ENCODE measurements at regions not wholly inside any gene's neighbourhood (a gene's known extent, or its start where the extent isn't known, plus 50 kb on each side); places are given as distances from the start of the nearest gene placed in this dataset.

DNA sequence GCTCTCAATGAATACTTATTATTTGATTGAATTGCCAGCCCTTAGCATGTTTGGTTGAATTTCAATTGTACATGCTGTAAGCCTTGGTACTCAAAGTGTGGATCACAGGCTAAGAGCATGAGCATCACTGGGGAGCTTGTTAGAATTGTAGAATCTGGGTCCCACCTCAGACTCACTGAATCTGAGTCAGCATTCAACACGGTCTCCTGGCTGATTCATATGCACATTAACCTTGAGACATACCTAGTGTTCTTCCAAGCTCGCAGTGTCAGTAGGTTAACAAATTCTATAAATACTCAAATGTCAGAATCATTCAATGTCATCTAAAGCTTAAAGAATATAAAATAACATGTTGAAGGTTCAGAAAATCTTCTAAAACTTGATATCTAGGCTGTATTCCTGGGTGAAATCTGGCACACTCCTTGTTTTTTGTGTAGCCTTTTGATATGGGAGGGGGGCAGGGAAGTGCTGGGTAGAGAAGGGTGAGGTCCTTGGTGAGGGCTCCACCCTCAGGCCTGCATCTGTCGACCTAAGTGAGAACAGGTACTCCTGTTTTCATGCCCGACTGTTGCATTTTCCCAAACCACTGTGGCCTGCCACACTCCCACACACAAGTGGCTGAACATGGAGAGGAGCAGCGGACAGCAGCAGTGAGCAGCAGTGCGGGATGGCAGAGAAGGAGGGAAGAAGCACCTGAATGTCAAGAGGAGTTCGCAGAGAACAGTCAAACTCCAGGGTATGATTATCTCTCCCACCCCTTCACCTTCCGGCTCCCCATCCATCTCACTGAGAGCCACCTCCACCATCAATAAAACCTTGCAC lies 529.6 kb upstream of the IGFBP7 start:
- intact Hi-C loops (cut with DNase I) = no loop called here
- H3K27me3 ChIP-seq (ENCODE audit: control insufficient read depth, insufficient read depth, low read length) = no peaks in the 10 kb centered on the region
- DNase-seq (peak in 4 of 5 donors; percentile 15 to 55 (median 34)), FAIRE-seq (no peak)
- no peak overlapping the region for H3K4me3 ChIP-seq (ENCODE audit: low read length in 3 of 3)
- no peaks in the 10 kb centered on the region for H3K9me3 ChIP-seq (ENCODE audit: control insufficient read depth in 2 of 3, insufficient read depth in 1 of 3, low read length in 3 of 3)
- H3K4me1 ChIP-seq (ENCODE audit: control insufficient read depth in 2 of 3, insufficient read depth in 2 of 3, low read depth in 1 of 3, low read length in 3 of 3) = no peaks in the 10 kb centered on the region
- no peak overlapping the region for H3K27ac ChIP-seq (ENCODE audit: low read depth in 2 of 2, low read length in 2 of 2)
- H3K36me3 ChIP-seq (ENCODE audit: control insufficient read depth in 2 of 3, insufficient read depth in 3 of 3, low read length in 3 of 3) = no peaks in the 10 kb centered on the region
- H3K9ac ChIP-seq (ENCODE audit: low read length in 3 of 3) = no peak overlapping the region
- TF ChIP-seq, protein P1, sequence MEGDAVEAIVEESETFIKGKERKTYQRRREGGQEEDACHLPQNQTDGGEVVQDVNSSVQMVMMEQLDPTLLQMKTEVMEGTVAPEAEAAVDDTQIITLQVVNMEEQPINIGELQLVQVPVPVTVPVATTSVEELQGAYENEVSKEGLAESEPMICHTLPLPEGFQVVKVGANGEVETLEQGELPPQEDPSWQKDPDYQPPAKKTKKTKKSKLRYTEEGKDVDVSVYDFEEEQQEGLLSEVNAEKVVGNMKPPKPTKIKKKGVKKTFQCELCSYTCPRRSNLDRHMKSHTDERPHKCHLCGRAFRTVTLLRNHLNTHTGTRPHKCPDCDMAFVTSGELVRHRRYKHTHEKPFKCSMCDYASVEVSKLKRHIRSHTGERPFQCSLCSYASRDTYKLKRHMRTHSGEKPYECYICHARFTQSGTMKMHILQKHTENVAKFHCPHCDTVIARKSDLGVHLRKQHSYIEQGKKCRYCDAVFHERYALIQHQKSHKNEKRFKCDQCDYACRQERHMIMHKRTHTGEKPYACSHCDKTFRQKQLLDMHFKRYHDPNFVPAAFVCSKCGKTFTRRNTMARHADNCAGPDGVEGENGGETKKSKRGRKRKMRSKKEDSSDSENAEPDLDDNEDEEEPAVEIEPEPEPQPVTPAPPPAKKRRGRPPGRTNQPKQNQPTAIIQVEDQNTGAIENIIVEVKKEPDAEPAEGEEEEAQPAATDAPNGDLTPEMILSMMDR (IDR thresholded peaks at IDR 0.05; ENCODE audit: borderline replicate concordance, extremely low read depth, insufficient read depth) = no peak

DNA sequence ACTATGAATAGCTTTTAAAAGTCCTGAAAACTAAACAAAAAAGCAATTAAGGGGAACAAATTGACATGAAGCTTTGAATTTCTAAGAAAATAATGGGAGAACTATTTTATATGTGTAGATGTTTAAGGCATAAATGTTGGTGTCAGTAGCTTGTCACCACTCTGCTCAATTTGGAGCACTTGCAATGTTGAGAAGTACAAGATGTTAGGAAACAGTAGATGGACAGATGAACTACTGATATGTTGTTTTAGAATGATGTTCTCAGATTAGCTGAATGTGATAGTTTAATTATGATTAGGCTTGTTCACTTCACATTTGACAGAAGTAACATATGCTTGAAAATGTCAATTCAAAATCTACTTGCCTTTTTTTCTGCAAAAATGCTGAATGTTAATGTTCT lies 525.7 kb upstream of the IGFBP7 start:
- Histone ChIP-seq H3K27me3 (ENCODE audit: control insufficient read depth, insufficient read depth, low read length) (no peaks in the 10 kb centered on the region), H3K9me3 (ENCODE audit: control insufficient read depth in 2 of 3, insufficient read depth in 1 of 3, low read length in 3 of 3) (no peaks in the 10 kb centered on the region), H3K4me3 (ENCODE audit: low read length in 3 of 3) (no peak overlapping the region), H3K36me3 (ENCODE audit: control insufficient read depth in 2 of 3, insufficient read depth in 3 of 3, low read length in 3 of 3) (no peaks in the 10 kb centered on the region), H3K27ac (ENCODE audit: low read depth in 2 of 2, low read length in 2 of 2) (no peak overlapping the region), H3K9ac (ENCODE audit: low read length in 3 of 3) (no peak overlapping the region), H3K4me1 (ENCODE audit: control insufficient read depth in 2 of 3, insufficient read depth in 2 of 3, low read depth in 1 of 3, low read length in 3 of 3) (no peaks in the 10 kb centered on the region)
- intact Hi-C loops (cut with DNase I) = no loop called here
- FAIRE-seq (no peak), DNase-seq (no peak)
- TF ChIP-seq, protein P1 (IDR thresholded peaks at IDR 0.05; ENCODE audit: borderline replicate concordance, extremely low read depth, insufficient read depth) = no peak

DNA sequence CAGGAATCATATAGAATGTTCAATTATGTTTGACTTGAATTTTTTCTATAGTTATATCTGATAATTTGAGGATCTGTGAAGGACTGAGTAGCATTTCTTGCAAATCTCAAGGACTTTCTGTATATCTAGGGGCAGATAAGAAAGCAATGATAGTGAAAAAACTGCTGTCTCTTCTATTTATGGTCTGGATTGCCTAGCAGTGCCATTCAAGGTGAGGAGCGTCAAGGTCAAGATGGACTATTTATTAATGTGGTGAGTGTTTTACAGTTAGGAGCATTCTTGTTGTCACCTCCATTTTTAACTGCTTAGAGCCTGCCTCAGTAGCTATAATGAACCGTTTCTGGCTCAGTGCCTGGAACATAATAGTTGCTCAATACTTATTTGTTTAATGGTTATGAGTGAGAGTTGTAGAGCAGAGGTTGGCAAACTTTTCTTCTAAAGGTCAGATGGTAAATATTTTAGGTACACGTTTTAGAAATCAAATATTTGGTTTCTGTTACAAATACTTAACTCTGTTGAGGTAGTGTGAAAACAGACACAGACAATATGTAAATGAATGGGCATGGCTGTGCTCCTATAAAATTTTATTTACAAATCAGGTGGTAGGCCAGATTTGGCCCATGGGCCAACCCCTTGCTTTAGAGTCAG lies 523.2 kb upstream of the IGFBP7 start:
- intact Hi-C loops (cut with DNase I) = no loop called here
- FAIRE-seq = no peak
- Histone ChIP-seq H3K36me3 (ENCODE audit: control insufficient read depth in 2 of 3, insufficient read depth in 3 of 3, low read length in 3 of 3) (no peaks in the 10 kb centered on the region), H3K4me1 (ENCODE audit: control insufficient read depth in 2 of 3, insufficient read depth in 2 of 3, low read depth in 1 of 3, low read length in 3 of 3) (no peaks in the 10 kb centered on the region), H3K9ac (ENCODE audit: low read length in 3 of 3) (no peak overlapping the region), H3K9me3 (ENCODE audit: control insufficient read depth in 2 of 3, insufficient read depth in 1 of 3, low read length in 3 of 3) (no peaks in the 10 kb centered on the region), H3K4me3 (ENCODE audit: low read length in 3 of 3) (no peak overlapping the region), H3K27me3 (ENCODE audit: control insufficient read depth, insufficient read depth, low read length) (no peaks in the 10 kb centered on the region), H3K27ac (ENCODE audit: low read depth in 2 of 2, low read length in 2 of 2) (no peak overlapping the region)
- TF ChIP-seq, protein P1 (IDR thresholded peaks at IDR 0.05; ENCODE audit: borderline replicate concordance, extremely low read depth, insufficient read depth) = no peak
- DNase-seq = no peak

Measured in kidney (tissue), 13 donors.